ENCODE measurements at regions not wholly inside any gene's neighbourhood (a gene's known extent, or its start where the extent isn't known, plus 50 kb on each side); places are given as distances from the start of the nearest gene placed in this dataset.

GRCh38 chr5:3489239-3489843, 106.3 kb upstream of the IRX1 start:
- TF ChIP-seq, protein P1, sequence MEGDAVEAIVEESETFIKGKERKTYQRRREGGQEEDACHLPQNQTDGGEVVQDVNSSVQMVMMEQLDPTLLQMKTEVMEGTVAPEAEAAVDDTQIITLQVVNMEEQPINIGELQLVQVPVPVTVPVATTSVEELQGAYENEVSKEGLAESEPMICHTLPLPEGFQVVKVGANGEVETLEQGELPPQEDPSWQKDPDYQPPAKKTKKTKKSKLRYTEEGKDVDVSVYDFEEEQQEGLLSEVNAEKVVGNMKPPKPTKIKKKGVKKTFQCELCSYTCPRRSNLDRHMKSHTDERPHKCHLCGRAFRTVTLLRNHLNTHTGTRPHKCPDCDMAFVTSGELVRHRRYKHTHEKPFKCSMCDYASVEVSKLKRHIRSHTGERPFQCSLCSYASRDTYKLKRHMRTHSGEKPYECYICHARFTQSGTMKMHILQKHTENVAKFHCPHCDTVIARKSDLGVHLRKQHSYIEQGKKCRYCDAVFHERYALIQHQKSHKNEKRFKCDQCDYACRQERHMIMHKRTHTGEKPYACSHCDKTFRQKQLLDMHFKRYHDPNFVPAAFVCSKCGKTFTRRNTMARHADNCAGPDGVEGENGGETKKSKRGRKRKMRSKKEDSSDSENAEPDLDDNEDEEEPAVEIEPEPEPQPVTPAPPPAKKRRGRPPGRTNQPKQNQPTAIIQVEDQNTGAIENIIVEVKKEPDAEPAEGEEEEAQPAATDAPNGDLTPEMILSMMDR (IDR thresholded peaks at IDR 0.05): no peak
- TF ChIP-seq POLR2A (IDR thresholded peaks at IDR 0.05) (no peak), POLR2AphosphoS5 (IDR thresholded peaks at IDR 0.05) (no peak)
- Histone ChIP-seq H3K36me3 (no peaks in the 10 kb centered on the region), H3K9me3 (no peaks in the 10 kb centered on the region), H3K27me3 (replicated peaks; ENCODE audit: insufficient read depth) (no peaks in the 10 kb centered on the region), H3K4me3 (no peak overlapping the region), H3K27ac (no peak overlapping the region), H3K4me1 (replicated peaks) (no peaks in the 10 kb centered on the region)
- intact Hi-C loops (cut with DNase I): no loop called here
- no peak for DNase-seq (ENCODE audit: low spot score)
- 80% methylated on average over 21 of the region's 21 CpGs for WGBS

DNA sequence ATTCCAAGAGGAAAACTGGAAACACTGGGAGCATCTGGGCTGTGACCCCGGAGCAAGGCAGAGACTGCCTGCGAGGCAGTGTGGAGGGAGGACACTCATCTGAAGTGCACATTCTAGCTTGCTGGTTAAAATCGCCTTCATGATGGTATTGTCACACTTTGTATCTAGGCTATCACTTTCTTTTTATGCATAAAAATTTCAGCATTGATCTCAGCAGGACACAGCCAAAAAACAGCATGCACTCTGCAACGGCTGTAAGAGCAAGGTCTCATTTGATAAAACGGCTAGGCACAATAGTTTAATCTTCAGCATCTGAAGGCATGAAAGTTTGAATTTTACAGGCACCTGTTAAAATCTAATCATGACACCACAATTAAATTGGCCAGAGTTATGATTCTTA, 110.8 kb upstream of the IRX1 start:
- intact Hi-C loops (cut with DNase I): no loop called here
- TF ChIP-seq, protein P1 (IDR thresholded peaks at IDR 0.05): no peak
- TF ChIP-seq POLR2AphosphoS5 (IDR thresholded peaks at IDR 0.05): no peak
- no peak overlapping the region for H3K4me3 ChIP-seq
- H3K36me3 ChIP-seq: no peaks in the 10 kb centered on the region
- H3K4me1 ChIP-seq (replicated peaks): no peaks in the 10 kb centered on the region
- no peak overlapping the region for H3K27ac ChIP-seq
- no peaks in the 10 kb centered on the region for H3K27me3 ChIP-seq (replicated peaks; ENCODE audit: insufficient read depth)
- DNase-seq (ENCODE audit: low spot score): no peak
- no peaks in the 10 kb centered on the region for H3K9me3 ChIP-seq
- 48% methylated on average over 5 of the region's 5 CpGs for WGBS

GRCh38 chr5:3481175-3481574, 114.5 kb upstream of the IRX1 start:
- no peaks in the 10 kb centered on the region for H3K27me3 ChIP-seq (replicated peaks; ENCODE audit: insufficient read depth)
- 34% methylated on average over 3 of the region's 3 CpGs for WGBS
- no peaks in the 10 kb centered on the region for H3K4me1 ChIP-seq (replicated peaks)
- intact Hi-C loops (cut with DNase I): no loop called here
- no peak for DNase-seq (ENCODE audit: low spot score)
- H3K36me3 ChIP-seq: no peaks in the 10 kb centered on the region
- H3K9me3 ChIP-seq: no peaks in the 10 kb centered on the region
- no peak overlapping the region for H3K4me3 ChIP-seq
- H3K27ac ChIP-seq: no peak overlapping the region
- TF ChIP-seq POLR2A (IDR thresholded peaks at IDR 0.05) (no peak), POLR2AphosphoS5 (IDR thresholded peaks at IDR 0.05) (no peak)
- TF ChIP-seq, protein P1 (IDR thresholded peaks at IDR 0.05): no peak

DNA sequence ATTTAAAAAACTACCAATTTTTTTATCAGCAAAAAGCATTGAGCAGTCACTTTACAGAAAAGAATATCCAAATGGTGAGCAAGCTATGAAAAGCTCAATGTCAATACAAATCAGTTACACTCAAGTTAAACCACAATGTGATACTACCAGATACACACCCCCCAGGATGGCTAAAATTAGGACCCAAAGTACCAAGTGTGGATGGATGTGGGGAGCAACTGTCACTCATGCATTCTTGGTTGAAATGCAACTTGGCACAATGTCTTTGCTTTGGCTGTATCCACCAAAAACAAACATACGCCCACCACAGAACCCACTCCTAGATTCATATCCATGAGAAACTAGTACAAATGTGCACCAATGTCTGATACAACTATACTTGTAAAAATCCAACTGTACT, 120.0 kb upstream of the IRX1 start:
- intact Hi-C loops (cut with DNase I): no loop called here
- Histone ChIP-seq H3K27me3 (replicated peaks; ENCODE audit: insufficient read depth) (peaks cover 2% of the 10 kb centered on the region), H3K27ac (no peak overlapping the region), H3K4me1 (replicated peaks) (no peaks in the 10 kb centered on the region), H3K9me3 (no peaks in the 10 kb centered on the region), H3K36me3 (no peaks in the 10 kb centered on the region), H3K4me3 (no peak overlapping the region)
- 76% methylated on average over 1 of the region's 1 CpG for whole genome bisulfite sequencing
- TF ChIP-seq, protein P1 (IDR thresholded peaks at IDR 0.05): no peak
- TF ChIP-seq POLR2A (IDR thresholded peaks at IDR 0.05) (no peak), POLR2AphosphoS5 (IDR thresholded peaks at IDR 0.05) (no peak)
- no peak for DNase-seq (ENCODE audit: low spot score)

- 90% methylated on average over 1 of the region's 1 CpG for WGBS
Measured at GRCh38 chr5:3466392-3466791, 129.2 kb upstream of the IRX1 start.

More at GRCh38 chr5:3466392-3466791, 129.2 kb upstream of the IRX1 start:
- no peaks in the 10 kb centered on the region for H3K27me3 ChIP-seq (replicated peaks; ENCODE audit: insufficient read depth)
- intact Hi-C loops (cut with DNase I): no loop called here
- TF ChIP-seq, protein P1 (IDR thresholded peaks at IDR 0.05): no peak
- TF ChIP-seq POLR2A (IDR thresholded peaks at IDR 0.05): no peak
- TF ChIP-seq POLR2AphosphoS5 (IDR thresholded peaks at IDR 0.05): no peak
- H3K4me3 ChIP-seq: no peak overlapping the region
- no peaks in the 10 kb centered on the region for H3K4me1 ChIP-seq (replicated peaks)
- H3K36me3 ChIP-seq: no peaks in the 10 kb centered on the region
- no peak overlapping the region for H3K27ac ChIP-seq
- DNase-seq (ENCODE audit: low spot score): no peak
- H3K9me3 ChIP-seq: no peaks in the 10 kb centered on the region
